ENCODE measurements at regions not wholly inside any gene's neighbourhood (a gene's known extent, or its start where the extent isn't known, plus 50 kb on each side); places are given as distances from the start of the nearest gene placed in this dataset.
"Not testable (repeated sequence)": the region's sequence is repeated elsewhere in the genome, so short reads cannot be mapped to it uniquely, and the experiment has no call there.

DNA sequence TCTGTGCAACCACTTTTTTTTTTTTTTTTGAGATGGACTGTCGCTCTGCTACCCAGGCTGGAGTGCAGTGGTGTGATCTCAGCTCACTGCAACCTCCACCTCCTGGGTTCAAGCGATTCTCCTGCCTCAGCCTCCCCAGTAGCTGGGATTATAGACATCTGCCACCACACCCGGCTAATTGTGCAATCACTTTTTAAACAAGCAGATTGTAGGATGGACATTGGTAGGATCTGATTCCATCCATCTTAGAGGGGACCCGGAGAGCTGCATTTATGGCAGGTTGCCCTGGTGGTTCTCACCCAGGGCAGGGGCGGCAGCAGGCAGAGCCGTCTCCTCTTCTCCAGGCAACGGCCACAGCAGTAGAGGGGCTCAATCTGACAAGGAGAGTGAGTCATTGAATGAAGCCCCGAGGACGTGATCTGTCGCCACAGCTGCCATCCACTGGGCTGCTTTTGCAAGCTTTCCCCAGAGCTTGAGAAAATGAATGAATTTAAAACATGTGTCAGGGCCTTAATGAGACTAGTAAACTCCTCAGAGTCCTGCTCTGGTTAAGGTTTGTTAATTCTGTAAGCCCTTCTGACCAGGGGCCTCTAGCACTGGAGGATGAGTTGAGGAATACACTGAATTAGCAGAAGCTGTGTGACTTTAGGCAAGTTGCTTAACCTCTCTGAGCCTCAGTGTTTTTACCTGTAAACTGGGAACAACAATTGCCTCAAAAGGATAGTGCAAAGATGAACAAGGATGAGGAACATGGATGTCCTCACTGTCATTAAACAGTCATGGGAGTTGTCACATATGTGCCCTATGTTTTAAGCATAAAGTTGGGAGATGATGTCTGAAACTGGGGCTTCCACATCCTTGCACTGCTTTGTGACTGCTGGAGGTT lies 129.1 kb downstream of the ASB7 start:
- Mint-ChIP-seq H3K4me1 (ENCODE audit: unreplicated experiment) (peaks cover 6% of the 10 kb centered on the region), H3K27me3 (peaks cover 13% of the 10 kb centered on the region), H3K4me3 (no peak overlapping the region), H3K36me3 (no peaks in the 10 kb centered on the region), H3K9me3 (no peaks in the 10 kb centered on the region), H3K27ac (no peak overlapping the region)
- TF ChIP-seq, protein P1, sequence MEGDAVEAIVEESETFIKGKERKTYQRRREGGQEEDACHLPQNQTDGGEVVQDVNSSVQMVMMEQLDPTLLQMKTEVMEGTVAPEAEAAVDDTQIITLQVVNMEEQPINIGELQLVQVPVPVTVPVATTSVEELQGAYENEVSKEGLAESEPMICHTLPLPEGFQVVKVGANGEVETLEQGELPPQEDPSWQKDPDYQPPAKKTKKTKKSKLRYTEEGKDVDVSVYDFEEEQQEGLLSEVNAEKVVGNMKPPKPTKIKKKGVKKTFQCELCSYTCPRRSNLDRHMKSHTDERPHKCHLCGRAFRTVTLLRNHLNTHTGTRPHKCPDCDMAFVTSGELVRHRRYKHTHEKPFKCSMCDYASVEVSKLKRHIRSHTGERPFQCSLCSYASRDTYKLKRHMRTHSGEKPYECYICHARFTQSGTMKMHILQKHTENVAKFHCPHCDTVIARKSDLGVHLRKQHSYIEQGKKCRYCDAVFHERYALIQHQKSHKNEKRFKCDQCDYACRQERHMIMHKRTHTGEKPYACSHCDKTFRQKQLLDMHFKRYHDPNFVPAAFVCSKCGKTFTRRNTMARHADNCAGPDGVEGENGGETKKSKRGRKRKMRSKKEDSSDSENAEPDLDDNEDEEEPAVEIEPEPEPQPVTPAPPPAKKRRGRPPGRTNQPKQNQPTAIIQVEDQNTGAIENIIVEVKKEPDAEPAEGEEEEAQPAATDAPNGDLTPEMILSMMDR (conservative IDR thresholded peaks at IDR 0.05): no peak
- DNase-seq (ENCODE audit: extremely low spot score, unreplicated experiment): no peak

DNA sequence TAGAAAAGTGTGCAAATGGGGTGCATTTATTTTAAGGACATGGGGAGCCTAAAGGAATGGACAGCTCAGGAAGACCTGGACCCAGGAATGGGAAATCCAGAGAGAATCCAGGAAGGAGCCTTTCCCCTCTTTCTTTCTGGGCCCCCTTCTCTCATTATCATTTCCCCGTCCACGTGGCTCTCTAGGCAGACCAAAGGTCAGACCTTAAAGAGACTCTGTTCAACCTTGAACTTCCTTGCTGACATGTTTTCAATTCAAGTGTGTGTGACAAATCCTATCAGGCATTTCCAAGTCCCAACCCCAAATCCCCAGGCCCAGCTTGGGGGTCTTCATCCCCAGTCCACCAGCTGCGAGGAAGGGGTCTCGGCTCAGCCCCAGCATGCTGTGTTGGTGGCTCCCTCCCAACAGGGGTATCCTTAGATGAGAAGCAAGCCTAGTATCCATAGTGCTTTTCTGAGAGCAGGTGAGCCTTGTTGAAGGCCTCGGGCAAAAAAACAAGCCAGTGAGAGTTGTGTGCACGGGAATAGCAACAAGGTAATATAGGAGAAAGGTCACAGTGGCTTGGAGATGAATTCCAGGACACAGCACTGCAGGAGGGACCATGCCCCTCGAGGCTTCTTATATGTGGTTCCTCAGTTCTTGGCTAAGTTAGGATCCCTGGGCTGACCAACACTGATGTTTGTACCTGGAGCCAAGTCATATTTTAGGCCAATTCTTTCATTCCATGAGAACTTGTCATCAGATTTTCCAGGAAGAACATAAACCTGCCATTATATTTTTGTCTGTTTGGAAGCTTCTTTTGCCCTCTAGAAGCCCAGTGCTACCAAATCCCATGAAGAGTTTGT lies 130.0 kb downstream of the ASB7 start:
- no peaks in the 10 kb centered on the region for H3K9me3 Mint-ChIP-seq
- no peak overlapping the region for H3K27ac Mint-ChIP-seq
- H3K36me3 Mint-ChIP-seq: no peaks in the 10 kb centered on the region
- DNase-seq (ENCODE audit: extremely low spot score, unreplicated experiment): no peak
- peaks cover 6% of the 10 kb centered on the region for H3K4me1 Mint-ChIP-seq (ENCODE audit: unreplicated experiment)
- H3K4me3 Mint-ChIP-seq: no peak overlapping the region
- TF ChIP-seq, protein P1 (conservative IDR thresholded peaks at IDR 0.05): no peak
- peaks cover 13% of the 10 kb centered on the region for H3K27me3 Mint-ChIP-seq

DNA sequence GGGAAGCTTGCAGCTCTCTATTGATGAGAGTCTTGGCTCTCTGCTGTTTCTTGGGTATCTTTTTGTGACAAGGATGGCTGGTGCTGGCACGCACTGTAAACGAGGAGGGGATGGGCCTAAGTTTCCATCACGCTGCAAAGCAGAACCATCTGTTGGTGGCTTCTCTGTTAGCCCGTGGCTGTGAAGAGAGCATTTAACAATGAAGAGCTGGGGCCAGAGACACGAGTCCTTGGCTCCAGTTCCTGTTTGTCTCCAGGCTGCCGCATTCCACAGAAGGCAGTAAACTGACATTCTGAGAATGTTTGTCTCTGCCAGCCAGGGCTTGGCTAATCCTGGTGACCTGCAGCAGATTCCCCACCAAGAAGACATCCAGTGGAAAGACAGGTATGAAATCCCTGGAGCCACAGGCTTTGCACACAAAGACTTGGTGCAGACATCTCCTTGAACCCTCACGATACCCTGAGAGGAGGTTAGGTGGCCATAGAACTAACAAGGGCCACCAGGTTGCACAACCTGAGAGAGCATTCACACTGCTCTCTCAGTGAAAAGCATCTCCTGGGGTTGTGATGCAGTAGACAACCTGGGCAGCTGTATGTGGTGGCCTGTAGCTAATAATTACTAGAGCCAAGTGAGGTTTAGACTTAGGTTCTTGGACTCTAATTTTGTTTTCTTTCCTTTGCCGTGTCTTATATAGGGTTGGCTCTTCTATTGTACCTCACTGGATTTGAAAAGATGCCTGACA lies 130.9 kb downstream of the ASB7 start:
- Mint-ChIP-seq H3K9me3 (no peaks in the 10 kb centered on the region), H3K36me3 (no peaks in the 10 kb centered on the region), H3K4me3 (no peak overlapping the region), H3K4me1 (ENCODE audit: unreplicated experiment) (no peaks in the 10 kb centered on the region), H3K27ac (no peak overlapping the region), H3K27me3 (peaks cover 9% of the 10 kb centered on the region)
- no peak for DNase-seq (ENCODE audit: extremely low spot score, unreplicated experiment)
- TF ChIP-seq, protein P1 (conservative IDR thresholded peaks at IDR 0.05): no peak

DNA sequence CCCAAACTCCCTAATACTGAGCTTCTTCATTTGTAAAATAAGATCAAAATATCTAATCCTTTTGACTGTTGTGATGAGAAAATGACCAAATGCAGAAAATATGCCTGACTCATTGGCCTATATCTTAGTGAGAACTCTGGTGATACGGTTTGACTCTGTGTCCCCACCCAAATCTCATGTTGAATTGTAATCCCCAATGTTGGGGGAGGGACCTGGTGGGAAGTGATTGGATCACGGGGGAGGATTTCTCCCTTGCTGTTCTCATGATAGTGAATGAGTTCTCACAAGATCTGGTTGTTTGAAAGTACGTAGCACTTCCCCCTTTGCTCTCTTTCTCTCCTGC lies 131.4 kb downstream of the ASB7 start:
- H3K27ac Mint-ChIP-seq; H3K9me3 Mint-ChIP-seq; H3K36me3 Mint-ChIP-seq; H3K27me3 Mint-ChIP-seq; H3K4me1 Mint-ChIP-seq (ENCODE audit: unreplicated experiment); H3K4me3 Mint-ChIP-seq; DNase-seq (ENCODE audit: extremely low spot score, unreplicated experiment): not testable (repeated sequence)

DNA sequence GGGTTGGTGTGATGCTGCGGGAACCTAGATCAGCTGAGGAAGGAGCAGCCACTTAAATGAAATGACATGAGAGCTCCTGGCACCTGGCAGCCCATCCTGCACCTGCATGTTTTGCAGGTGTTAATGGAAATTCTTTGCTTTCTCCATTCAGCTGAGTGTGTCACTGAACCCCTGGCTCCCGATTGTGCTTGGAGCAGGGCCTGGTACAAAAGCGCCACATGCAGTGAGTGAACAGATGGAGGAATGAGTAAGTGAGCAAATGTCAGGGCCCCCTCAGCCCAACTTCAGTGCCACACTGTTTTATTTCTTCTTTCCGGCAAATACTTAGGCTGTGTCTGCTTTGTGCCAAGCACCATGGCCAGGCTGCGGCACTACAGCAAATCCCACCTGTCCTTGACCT lies 132.2 kb downstream of the ASB7 start:
- H3K27me3 Mint-ChIP-seq: peaks cover 5% of the 10 kb centered on the region
- H3K4me3 Mint-ChIP-seq: no peak overlapping the region
- no peak overlapping the region for H3K27ac Mint-ChIP-seq
- no peaks in the 10 kb centered on the region for H3K4me1 Mint-ChIP-seq (ENCODE audit: unreplicated experiment)
- no peak for DNase-seq (ENCODE audit: extremely low spot score, unreplicated experiment)
- TF ChIP-seq, protein P1 (conservative IDR thresholded peaks at IDR 0.05): no peak
- no peaks in the 10 kb centered on the region for H3K9me3 Mint-ChIP-seq
- H3K36me3 Mint-ChIP-seq: no peaks in the 10 kb centered on the region
